K562 (cell line): ENCODE measurements at regions not wholly inside any gene's neighbourhood (a gene's known extent, or its start where the extent isn't known, plus 50 kb on each side); places are given as distances from the start of the nearest gene placed in this dataset.

Experiments used
- ATAC-seq: fragments of 200-7000 bp; cut with Tn5 transposase; 3 replicates; pipeline ENCODE4 v1.9.1; 2020; ENCODE audit warnings: moderate library complexity
- BruUV-seq: library from RNA; stranded (reverse); fragments of 400-500 nt; replicated peaks from 2 replicates; lab custom pipeline; 2021; lab: Mats Ljungman, UMichigan
- CTCF ChIA-PET: fragments of 300-600 bp; formaldehyde crosslinking; extraction: SDS; loops from one replicate; lab custom pipeline; 2021; ENCODE audit warnings: low intra/inter-chr PET ratio; lab: Yijun Ruan, JAX
- POLR2A ChIA-PET: fragments of 300-600, 350-650 bp; sonication (Branson Sonifier 250); formaldehyde crosslinking; extraction: SDS; loops from one replicate; lab custom pipeline; 2021; ENCODE audit warnings: antibody characterized with exemption, inconsistent platforms; lab: Yijun Ruan, JAX
- DNase-seq, 4 experiments: peaks; one replicate each; pipeline versions ENCODE4 v3.0.0 to v3.0.0-alpha.2; 2011 to 2018; ENCODE audit warnings: low spot score in 3 of 4, mixed read lengths in 3 of 4; ENCODE audit errors: extremely low read depth in 1 of 4
- FAIRE-seq: peaks from 2 replicates; lab custom pipeline; 2011; peaks lifted over from hg19 to GRCh38; lab: Jason Lieb, UNC
- H2AFZ ChIP-seq: 2 replicates; pipeline ENCODE4 v1.6.0; 2011; ENCODE audit warnings: low read depth, low read length, control low read depth, inconsistent platforms
- H3K27ac ChIP-seq: fragments of 200-600 bp; 3 replicates; pipeline ENCODE4 v1.8.0; 2011; ENCODE audit warnings: low read depth, mild to moderate bottlenecking, control low read depth, inconsistent platforms, low read length, moderate library complexity, mixed read lengths; ENCODE audit errors: extremely low read depth
- H3K27me3 ChIP-seq, 2 experiments: fragments of 300-600 bp in 1 of 2; 2 replicates in 1 of 2; 3 replicates in 1 of 2; pipeline versions ENCODE4 v1.6.0 to v1.8.0; 2011; ENCODE audit warnings: inconsistent platforms in 2 of 2, low read length in 2 of 2, mild to moderate bottlenecking in 1 of 2, mixed read lengths in 1 of 2, moderate library complexity in 1 of 2; ENCODE audit not compliant: control insufficient read depth in 2 of 2, insufficient read depth in 2 of 2
- H3K36me3 ChIP-seq: fragments of 300-600 bp; 3 replicates; pipeline ENCODE4 v1.8.0; 2011; ENCODE audit warnings: mild to moderate bottlenecking, low read length, inconsistent platforms; ENCODE audit not compliant: control insufficient read depth, insufficient read depth
- H3K4me1 ChIP-seq, 2 experiments: fragments of 200-600 bp in 1 of 2; replicated peaks in 1 of 2; 2 replicates in 1 of 2; 3 replicates in 1 of 2; pipeline versions ENCODE4 v1.5.1 to v1.8.0; 2011; ENCODE audit warnings: inconsistent platforms in 2 of 2, low read length in 2 of 2, mild to moderate bottlenecking in 1 of 2, mixed read lengths in 1 of 2, moderate library complexity in 1 of 2; ENCODE audit not compliant: control insufficient read depth in 2 of 2, insufficient read depth in 2 of 2
- H3K4me2 ChIP-seq: 2 replicates; pipeline ENCODE4 v1.6.1; 2011; ENCODE audit warnings: low read length, control low read depth, inconsistent platforms, mixed read lengths; ENCODE audit not compliant: insufficient read depth
- H3K4me3 ChIP-seq: fragments of 200-600 bp; sonication (generic), shearing (Covaris generic); 2 replicates; pipeline ENCODE4 v1.5.1; 2016; ENCODE audit warnings: control low read depth, inconsistent platforms
- H3K79me2 ChIP-seq: fragments of 200-600 bp; 3 replicates; pipeline ENCODE4 v1.8.0; 2011; ENCODE audit warnings: low read length, inconsistent platforms; ENCODE audit not compliant: control insufficient read depth, insufficient read depth
- H3K9ac ChIP-seq, 2 experiments: 2 replicates each; pipeline versions ENCODE4 v1.6.0 to v1.6.1; 2011; ENCODE audit warnings: low read depth in 2 of 2, low read length in 2 of 2, control low read depth in 1 of 2, inconsistent platforms in 1 of 2, mild to moderate bottlenecking in 1 of 2, mixed read lengths in 1 of 2; ENCODE audit not compliant: insufficient read depth in 1 of 2
- H3K9me1 ChIP-seq: one replicate; pipeline ENCODE4 v1.6.0; 2011; ENCODE audit warnings: inconsistent platforms, mild to moderate bottlenecking, low read length, moderate library complexity; ENCODE audit not compliant: control insufficient read depth, insufficient read depth
- H3K9me3 ChIP-seq: replicated peaks from 2 replicates; pipeline ENCODE4 v1.5.1; 2011; ENCODE audit warnings: low read depth, low read length, inconsistent platforms; ENCODE audit not compliant: control insufficient read depth, insufficient read depth
- H4K20me1 ChIP-seq: replicated peaks from 2 replicates; pipeline ENCODE4 v1.6.1; 2011; ENCODE audit warnings: low read length, inconsistent platforms, mixed read lengths; ENCODE audit not compliant: control insufficient read depth, insufficient read depth
- ETS2 ChIP-seq: IDR thresholded peaks from 2 replicates; pipeline ENCODE4 v1.6.1; 2016; ENCODE audit warnings: borderline replicate concordance, missing genetic modification characterization, mild to moderate bottlenecking, moderate library complexity, missing compliant biosample characterization; ENCODE audit not compliant: poor library complexity, severe bottlenecking
- ILK ChIP-seq: fragments of 450-650 bp; IDR thresholded peaks from 2 replicates; pipeline ENCODE4 v1.6.1; 2016; ENCODE audit warnings: missing genetic modification characterization, low read depth, mild to moderate bottlenecking, missing compliant biosample characterization, moderate library complexity, borderline replicate concordance
- NEUROD1 ChIP-seq: fragments of 150-350 bp; IDR thresholded peaks from 2 replicates; pipeline ENCODE4 v1.6.1; 2014; ENCODE audit warnings: borderline replicate concordance, low read length, low read depth; ENCODE audit not compliant: partially characterized antibody
- RBM17 ChIP-seq: fragments of 200-400 bp; formaldehyde crosslinking; IDR thresholded peaks from 2 replicates; pipeline ENCODE4 v1.6.1; 2017; ENCODE audit warnings: low read depth, mild to moderate bottlenecking, low read length, borderline replicate concordance
- RFX5 ChIP-seq: IDR thresholded peaks from 2 replicates; pipeline ENCODE4 v1.6.1; 2011; ENCODE audit warnings: low read depth, mild to moderate bottlenecking, improper control_type of control experiment, low read length
- ZBTB7A ChIP-seq: IDR thresholded peaks from 2 replicates; pipeline ENCODE4 v1.6.1; 2011; ENCODE audit warnings: low read depth, mild to moderate bottlenecking, low read length, moderate library complexity, borderline replicate concordance; ENCODE audit not compliant: control insufficient read depth
- ZKSCAN8 ChIP-seq: fragments of 200-800 bp; sonication (Bioruptor generic); IDR thresholded peaks from 2 replicates; pipeline ENCODE4 v1.6.1; 2016; ENCODE audit warnings: missing genetic modification characterization, missing compliant biosample characterization
- ZNF3 ChIP-seq: fragments of 250-450 bp; sonication (Bioruptor Pico); IDR thresholded peaks from 2 replicates; pipeline ENCODE4 v1.5.0; 2021; ENCODE audit warnings: mild to moderate bottlenecking, moderate library complexity
- ZNF407 ChIP-seq: fragments of 450-650 bp; IDR thresholded peaks from 2 replicates; pipeline ENCODE4 v1.6.1; 2016; ENCODE audit warnings: low read depth
- WGBS: fragments of 100-300 bp; shearing (Covaris generic); methylation state at CpG from one replicate; pipeline ENCODE4 v1.1.6; 2016; ENCODE audit warnings: low coverage, mixed read lengths; ENCODE audit not compliant: insufficient coverage; ENCODE audit errors: missing lambda C conversion rate; 5-methylcytosine and 5-hydroxymethylcytosine counted together
- in situ Hi-C: fragments of 300-500 bp; cut with MboI; formaldehyde crosslinking; loops from 4 replicates; pipeline ENCODE4 v1.15.0; 2018; ENCODE audit warnings: inconsistent platforms, mixed read lengths
- intact Hi-C: fragments of 100-400 bp; cut with micrococcal nuclease; formaldehyde crosslinking; loops from 2 replicates; pipeline ENCODE4 v1.14.2; 2022

- ATAC-seq (no peak), FAIRE-seq (no peak), DNase-seq (no peak)
- no TSS peak for BruUV-seq
- Histone ChIP-seq H3K9me3 (no peaks in the 10 kb centered on the region), H3K4me3 (no peak overlapping the region), H3K27ac (no peak overlapping the region), H3K27me3 (no peaks in the 10 kb centered on the region), H3K9me1 (no peaks in the 10 kb centered on the region), H3K9ac (no peak overlapping the region), H4K20me1 (no peaks in the 10 kb centered on the region), H3K4me1 (no peaks in the 10 kb centered on the region), H2AFZ (no peak overlapping the region), H3K4me2 (no peak overlapping the region), H3K79me2 (no peaks in the 10 kb centered on the region), H3K36me3 (no peaks in the 10 kb centered on the region)
- intact Hi-C loops (no loop called here), in situ Hi-C loops (no loop called here)
- POLR2A ChIA-PET, result no interaction called here
- WGBS, result 7% methylated on average over 2 of the region's 3 CpGs
- TF ChIP-seq RFX5 (no peak), NEUROD1 (no peak), ETS2 (no peak), ZNF3 (no peak), ZBTB7A (no peak), ZNF407 (no peak), RBM17 (no peak), ZKSCAN8 (CRISPR knock-in tag) (no peak), ILK (no peak)
- CTCF ChIA-PET, result no interaction called here
Measured at GRCh38 chr13:63938851-63939250, 2523.2 kb upstream of the PCDH20 start.
